ENCODE measurements at regions not wholly inside any gene's neighbourhood (a gene's known extent, or its start where the extent isn't known, plus 50 kb on each side); places are given as distances from the start of the nearest gene placed in this dataset.
A peak's percentile ranks its signal among the peaks of the same experiment; 100 is the strongest.

DNA sequence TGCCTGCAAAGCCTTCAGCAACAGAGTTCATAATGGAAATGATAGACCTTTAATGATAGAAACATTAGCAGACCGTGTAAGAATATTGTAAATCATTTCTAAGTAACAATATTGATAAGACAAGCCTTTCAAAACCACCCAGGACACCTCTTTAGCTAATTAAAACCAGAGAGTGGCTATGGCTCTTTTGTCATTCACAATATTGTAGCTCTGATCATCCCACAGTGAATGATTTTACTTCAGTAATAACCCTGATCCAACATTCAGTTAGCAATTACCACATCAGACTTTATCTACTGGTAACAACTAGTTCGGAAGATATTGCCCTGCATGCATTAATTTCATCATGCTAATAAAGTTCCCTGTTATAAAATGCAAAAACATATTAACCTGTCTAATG, 432.6 kb downstream of the DTWD2 start (continued):
- TF ChIP-seq, protein P1, sequence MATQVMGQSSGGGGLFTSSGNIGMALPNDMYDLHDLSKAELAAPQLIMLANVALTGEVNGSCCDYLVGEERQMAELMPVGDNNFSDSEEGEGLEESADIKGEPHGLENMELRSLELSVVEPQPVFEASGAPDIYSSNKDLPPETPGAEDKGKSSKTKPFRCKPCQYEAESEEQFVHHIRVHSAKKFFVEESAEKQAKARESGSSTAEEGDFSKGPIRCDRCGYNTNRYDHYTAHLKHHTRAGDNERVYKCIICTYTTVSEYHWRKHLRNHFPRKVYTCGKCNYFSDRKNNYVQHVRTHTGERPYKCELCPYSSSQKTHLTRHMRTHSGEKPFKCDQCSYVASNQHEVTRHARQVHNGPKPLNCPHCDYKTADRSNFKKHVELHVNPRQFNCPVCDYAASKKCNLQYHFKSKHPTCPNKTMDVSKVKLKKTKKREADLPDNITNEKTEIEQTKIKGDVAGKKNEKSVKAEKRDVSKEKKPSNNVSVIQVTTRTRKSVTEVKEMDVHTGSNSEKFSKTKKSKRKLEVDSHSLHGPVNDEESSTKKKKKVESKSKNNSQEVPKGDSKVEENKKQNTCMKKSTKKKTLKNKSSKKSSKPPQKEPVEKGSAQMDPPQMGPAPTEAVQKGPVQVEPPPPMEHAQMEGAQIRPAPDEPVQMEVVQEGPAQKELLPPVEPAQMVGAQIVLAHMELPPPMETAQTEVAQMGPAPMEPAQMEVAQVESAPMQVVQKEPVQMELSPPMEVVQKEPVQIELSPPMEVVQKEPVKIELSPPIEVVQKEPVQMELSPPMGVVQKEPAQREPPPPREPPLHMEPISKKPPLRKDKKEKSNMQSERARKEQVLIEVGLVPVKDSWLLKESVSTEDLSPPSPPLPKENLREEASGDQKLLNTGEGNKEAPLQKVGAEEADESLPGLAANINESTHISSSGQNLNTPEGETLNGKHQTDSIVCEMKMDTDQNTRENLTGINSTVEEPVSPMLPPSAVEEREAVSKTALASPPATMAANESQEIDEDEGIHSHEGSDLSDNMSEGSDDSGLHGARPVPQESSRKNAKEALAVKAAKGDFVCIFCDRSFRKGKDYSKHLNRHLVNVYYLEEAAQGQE (IDR thresholded peaks at IDR 0.05; ENCODE audit: unreplicated experiment): no peak

GRCh38 chr5:118554981-118555380, 433.4 kb downstream of the DTWD2 start:
- Histone ChIP-seq H2AFZ (peak overlapping the region; percentile 8; the same call in 1 of the 2 replicates), H3F3A (replicated peaks; ENCODE audit: low read depth) (no peaks in the 10 kb centered on the region), H4K20me1 (replicated peaks; ENCODE audit: insufficient read depth) (no peaks in the 10 kb centered on the region), H3K36me3 (ENCODE audit: insufficient read depth) (no peaks in the 10 kb centered on the region), H3K4me3 (no peak overlapping the region), H3K79me2 (replicated peaks; ENCODE audit: insufficient read depth) (no peaks in the 10 kb centered on the region), H3K4me1 (ENCODE audit: insufficient read depth) (0 out of 2 replicates have a peak, but pooled peaks cover 5% of the 10 kb centered on the region), H3K4me2 (no peak overlapping the region), H3K27me3 (ENCODE audit: insufficient read depth) (no peaks in the 10 kb centered on the region), H3K27ac (ENCODE audit: low read depth) (no peak overlapping the region), H3K9me2 (ENCODE audit: insufficient read depth) (no peaks in the 10 kb centered on the region)
- H3K36me3 Mint-ChIP-seq (ENCODE audit: low read depth): no peaks in the 10 kb centered on the region
- peaks cover 19% of the 10 kb centered on the region for H3K4me1 Mint-ChIP-seq
- no peaks in the 10 kb centered on the region for H3K27me3 Mint-ChIP-seq (ENCODE audit: insufficient read depth, low read depth, poor library complexity)
- no peaks in the 10 kb centered on the region for H3K9me3 Mint-ChIP-seq
- ATAC-seq (no peak), DNase-seq (ENCODE audit: low spot score) (peak; percentile 34)
- peak overlapping the region; percentile 62 for H3K27ac Mint-ChIP-seq
- no peak overlapping the region for H3K4me3 Mint-ChIP-seq
- TF ChIP-seq POLR2AphosphoS5 (IDR thresholded peaks at IDR 0.05; ENCODE audit: low read depth) (no peak), CREB1 (CRISPR knock-in tag; IDR thresholded peaks at IDR 0.05; ENCODE audit: low read depth) (no peak), EZH2 (IDR thresholded peaks at IDR 0.05; ENCODE audit: low read depth, unreplicated experiment) (no peak), ZNF331 (CRISPR knock-in tag; IDR thresholded peaks at IDR 0.05; ENCODE audit: low read depth) (no peak), CTCF (conservative IDR thresholded peaks at IDR 0.05; ENCODE audit: low read depth in 2 of 2) (no peak)
- TF ChIP-seq, protein P2, sequence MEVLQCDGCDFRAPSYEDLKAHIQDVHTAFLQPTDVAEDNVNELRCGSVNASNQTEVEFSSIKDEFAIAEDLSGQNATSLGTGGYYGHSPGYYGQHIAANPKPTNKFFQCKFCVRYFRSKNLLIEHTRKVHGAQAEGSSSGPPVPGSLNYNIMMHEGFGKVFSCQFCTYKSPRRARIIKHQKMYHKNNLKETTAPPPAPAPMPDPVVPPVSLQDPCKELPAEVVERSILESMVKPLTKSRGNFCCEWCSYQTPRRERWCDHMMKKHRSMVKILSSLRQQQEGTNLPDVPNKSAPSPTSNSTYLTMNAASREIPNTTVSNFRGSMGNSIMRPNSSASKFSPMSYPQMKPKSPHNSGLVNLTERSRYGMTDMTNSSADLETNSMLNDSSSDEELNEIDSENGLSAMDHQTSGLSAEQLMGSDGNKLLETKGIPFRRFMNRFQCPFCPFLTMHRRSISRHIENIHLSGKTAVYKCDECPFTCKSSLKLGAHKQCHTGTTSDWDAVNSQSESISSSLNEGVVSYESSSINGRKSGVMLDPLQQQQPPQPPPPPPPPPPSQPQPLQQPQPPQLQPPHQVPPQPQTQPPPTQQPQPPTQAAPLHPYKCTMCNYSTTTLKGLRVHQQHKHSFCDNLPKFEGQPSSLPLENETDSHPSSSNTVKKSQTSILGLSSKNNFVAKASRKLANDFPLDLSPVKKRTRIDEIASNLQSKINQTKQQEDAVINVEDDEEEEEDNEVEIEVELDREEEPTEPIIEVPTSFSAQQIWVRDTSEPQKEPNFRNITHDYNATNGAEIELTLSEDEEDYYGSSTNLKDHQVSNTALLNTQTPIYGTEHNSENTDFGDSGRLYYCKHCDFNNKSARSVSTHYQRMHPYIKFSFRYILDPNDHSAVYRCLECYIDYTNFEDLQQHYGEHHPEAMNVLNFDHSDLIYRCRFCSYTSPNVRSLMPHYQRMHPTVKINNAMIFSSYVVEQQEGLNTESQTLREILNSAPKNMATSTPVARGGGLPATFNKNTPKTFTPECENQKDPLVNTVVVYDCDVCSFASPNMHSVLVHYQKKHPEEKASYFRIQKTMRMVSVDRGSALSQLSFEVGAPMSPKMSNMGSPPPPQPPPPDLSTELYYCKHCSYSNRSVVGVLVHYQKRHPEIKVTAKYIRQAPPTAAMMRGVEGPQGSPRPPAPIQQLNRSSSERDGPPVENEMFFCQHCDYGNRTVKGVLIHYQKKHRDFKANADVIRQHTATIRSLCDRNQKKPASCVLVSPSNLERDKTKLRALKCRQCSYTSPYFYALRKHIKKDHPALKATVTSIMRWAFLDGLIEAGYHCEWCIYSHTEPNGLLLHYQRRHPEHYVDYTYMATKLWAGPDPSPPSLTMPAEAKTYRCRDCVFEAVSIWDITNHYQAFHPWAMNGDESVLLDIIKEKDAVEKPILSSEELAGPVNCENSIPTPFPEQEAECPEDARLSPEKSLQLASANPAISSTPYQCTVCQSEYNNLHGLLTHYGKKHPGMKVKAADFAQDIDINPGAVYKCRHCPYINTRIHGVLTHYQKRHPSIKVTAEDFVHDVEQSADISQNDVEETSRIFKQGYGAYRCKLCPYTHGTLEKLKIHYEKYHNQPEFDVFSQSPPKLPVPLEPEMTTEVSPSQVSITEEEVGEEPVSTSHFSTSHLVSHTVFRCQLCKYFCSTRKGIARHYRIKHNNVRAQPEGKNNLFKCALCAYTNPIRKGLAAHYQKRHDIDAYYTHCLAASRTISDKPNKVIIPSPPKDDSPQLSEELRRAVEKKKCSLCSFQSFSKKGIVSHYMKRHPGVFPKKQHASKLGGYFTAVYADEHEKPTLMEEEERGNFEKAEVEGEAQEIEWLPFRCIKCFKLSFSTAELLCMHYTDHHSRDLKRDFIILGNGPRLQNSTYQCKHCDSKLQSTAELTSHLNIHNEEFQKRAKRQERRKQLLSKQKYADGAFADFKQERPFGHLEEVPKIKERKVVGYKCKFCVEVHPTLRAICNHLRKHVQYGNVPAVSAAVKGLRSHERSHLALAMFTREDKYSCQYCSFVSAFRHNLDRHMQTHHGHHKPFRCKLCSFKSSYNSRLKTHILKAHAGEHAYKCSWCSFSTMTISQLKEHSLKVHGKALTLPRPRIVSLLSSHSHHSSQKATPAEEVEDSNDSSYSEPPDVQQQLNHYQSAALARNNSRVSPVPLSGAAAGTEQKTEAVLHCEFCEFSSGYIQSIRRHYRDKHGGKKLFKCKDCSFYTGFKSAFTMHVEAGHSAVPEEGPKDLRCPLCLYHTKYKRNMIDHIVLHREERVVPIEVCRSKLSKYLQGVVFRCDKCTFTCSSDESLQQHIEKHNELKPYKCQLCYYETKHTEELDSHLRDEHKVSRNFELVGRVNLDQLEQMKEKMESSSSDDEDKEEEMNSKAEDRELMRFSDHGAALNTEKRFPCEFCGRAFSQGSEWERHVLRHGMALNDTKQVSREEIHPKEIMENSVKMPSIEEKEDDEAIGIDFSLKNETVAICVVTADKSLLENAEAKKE (CRISPR knock-in tag; IDR thresholded peaks at IDR 0.05): no peak
- TF ChIP-seq, protein P3, sequence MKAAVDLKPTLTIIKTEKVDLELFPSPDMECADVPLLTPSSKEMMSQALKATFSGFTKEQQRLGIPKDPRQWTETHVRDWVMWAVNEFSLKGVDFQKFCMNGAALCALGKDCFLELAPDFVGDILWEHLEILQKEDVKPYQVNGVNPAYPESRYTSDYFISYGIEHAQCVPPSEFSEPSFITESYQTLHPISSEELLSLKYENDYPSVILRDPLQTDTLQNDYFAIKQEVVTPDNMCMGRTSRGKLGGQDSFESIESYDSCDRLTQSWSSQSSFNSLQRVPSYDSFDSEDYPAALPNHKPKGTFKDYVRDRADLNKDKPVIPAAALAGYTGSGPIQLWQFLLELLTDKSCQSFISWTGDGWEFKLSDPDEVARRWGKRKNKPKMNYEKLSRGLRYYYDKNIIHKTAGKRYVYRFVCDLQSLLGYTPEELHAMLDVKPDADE (IDR thresholded peaks at IDR 0.05): no peak
- TF ChIP-seq, protein P1 (IDR thresholded peaks at IDR 0.05; ENCODE audit: unreplicated experiment): no peak

Measured in GM23338 (cell line).